ENCODE measurements at regions not wholly inside any gene's neighbourhood (a gene's known extent, or its start where the extent isn't known, plus 50 kb on each side); places are given as distances from the start of the nearest gene placed in this dataset.

- Histone ChIP-seq H2AFZ (ENCODE audit: low read length) (no peak overlapping the region), H3K27ac (ENCODE audit: low read length) (no peak overlapping the region), H3F3A (ENCODE audit: insufficient read depth, low read length) (no peaks in the 10 kb centered on the region), H4K20me1 (ENCODE audit: insufficient read depth, low read length) (no peaks in the 10 kb centered on the region), H3K4me1 (ENCODE audit: low read length) (no peaks in the 10 kb centered on the region), H3K9ac (ENCODE audit: low read length) (no peak overlapping the region), H3K27me3 (replicated peaks; ENCODE audit: insufficient read depth, low read length) (no peaks in the 10 kb centered on the region), H3K9me3 (replicated peaks; ENCODE audit: insufficient read depth, low read length) (no peaks in the 10 kb centered on the region), H3K4me3 (ENCODE audit: low read length) (no peak overlapping the region), H3K4me2 (ENCODE audit: low read depth, low read length) (no peak overlapping the region), H3K79me2 (ENCODE audit: low read length) (no peaks in the 10 kb centered on the region), H3K9me2 (replicated peaks; ENCODE audit: insufficient read depth, low read length) (no peaks in the 10 kb centered on the region), H3K36me3 (replicated peaks; ENCODE audit: insufficient read depth, low read length) (no peaks in the 10 kb centered on the region)
- no peak for DNase-seq
- TF ChIP-seq, protein P1, sequence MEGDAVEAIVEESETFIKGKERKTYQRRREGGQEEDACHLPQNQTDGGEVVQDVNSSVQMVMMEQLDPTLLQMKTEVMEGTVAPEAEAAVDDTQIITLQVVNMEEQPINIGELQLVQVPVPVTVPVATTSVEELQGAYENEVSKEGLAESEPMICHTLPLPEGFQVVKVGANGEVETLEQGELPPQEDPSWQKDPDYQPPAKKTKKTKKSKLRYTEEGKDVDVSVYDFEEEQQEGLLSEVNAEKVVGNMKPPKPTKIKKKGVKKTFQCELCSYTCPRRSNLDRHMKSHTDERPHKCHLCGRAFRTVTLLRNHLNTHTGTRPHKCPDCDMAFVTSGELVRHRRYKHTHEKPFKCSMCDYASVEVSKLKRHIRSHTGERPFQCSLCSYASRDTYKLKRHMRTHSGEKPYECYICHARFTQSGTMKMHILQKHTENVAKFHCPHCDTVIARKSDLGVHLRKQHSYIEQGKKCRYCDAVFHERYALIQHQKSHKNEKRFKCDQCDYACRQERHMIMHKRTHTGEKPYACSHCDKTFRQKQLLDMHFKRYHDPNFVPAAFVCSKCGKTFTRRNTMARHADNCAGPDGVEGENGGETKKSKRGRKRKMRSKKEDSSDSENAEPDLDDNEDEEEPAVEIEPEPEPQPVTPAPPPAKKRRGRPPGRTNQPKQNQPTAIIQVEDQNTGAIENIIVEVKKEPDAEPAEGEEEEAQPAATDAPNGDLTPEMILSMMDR (IDR thresholded peaks at IDR 0.05; ENCODE audit: low read length), result no peak
- no peak for TF ChIP-seq EZH2phosphoT487 (IDR thresholded peaks at IDR 0.05; ENCODE audit: low read length)
- TF ChIP-seq EZH2 (optimal IDR thresholded peaks at IDR 0.05; ENCODE audit: low read depth, low read length), result no peak
Observed at GRCh38 chr14:66377574-66377973, 108.6 kb upstream of the CCDC196 start.

- no peaks in the 10 kb centered on the region for H4K20me1 ChIP-seq (ENCODE audit: insufficient read depth, low read length)
- H3F3A ChIP-seq (ENCODE audit: insufficient read depth, low read length), result no peaks in the 10 kb centered on the region
- no peak overlapping the region for H3K4me2 ChIP-seq (ENCODE audit: low read depth, low read length)
- H3K4me3 ChIP-seq (ENCODE audit: low read length), result no peak overlapping the region
- H2AFZ ChIP-seq (ENCODE audit: low read length), result no peak overlapping the region
- no peaks in the 10 kb centered on the region for H3K9me3 ChIP-seq (replicated peaks; ENCODE audit: insufficient read depth, low read length)
- no peak overlapping the region for H3K27ac ChIP-seq (ENCODE audit: low read length)
- H3K79me2 ChIP-seq (ENCODE audit: low read length), result no peaks in the 10 kb centered on the region
- no peak overlapping the region for H3K9ac ChIP-seq (ENCODE audit: low read length)
- no peaks in the 10 kb centered on the region for H3K27me3 ChIP-seq (replicated peaks; ENCODE audit: insufficient read depth, low read length)
- H3K4me1 ChIP-seq (ENCODE audit: low read length), result no peaks in the 10 kb centered on the region
- TF ChIP-seq EZH2 (optimal IDR thresholded peaks at IDR 0.05; ENCODE audit: low read depth, low read length), result no peak
- TF ChIP-seq, protein P1 (IDR thresholded peaks at IDR 0.05; ENCODE audit: low read length), result no peak
- TF ChIP-seq EZH2phosphoT487 (IDR thresholded peaks at IDR 0.05; ENCODE audit: low read length), result no peak
- no peaks in the 10 kb centered on the region for H3K36me3 ChIP-seq (replicated peaks; ENCODE audit: insufficient read depth, low read length)
- no peaks in the 10 kb centered on the region for H3K9me2 ChIP-seq (replicated peaks; ENCODE audit: insufficient read depth, low read length)
- no peak for DNase-seq
Observed at GRCh38 chr14:66378712-66379505, 107.3 kb upstream of the CCDC196 start.

DNA sequence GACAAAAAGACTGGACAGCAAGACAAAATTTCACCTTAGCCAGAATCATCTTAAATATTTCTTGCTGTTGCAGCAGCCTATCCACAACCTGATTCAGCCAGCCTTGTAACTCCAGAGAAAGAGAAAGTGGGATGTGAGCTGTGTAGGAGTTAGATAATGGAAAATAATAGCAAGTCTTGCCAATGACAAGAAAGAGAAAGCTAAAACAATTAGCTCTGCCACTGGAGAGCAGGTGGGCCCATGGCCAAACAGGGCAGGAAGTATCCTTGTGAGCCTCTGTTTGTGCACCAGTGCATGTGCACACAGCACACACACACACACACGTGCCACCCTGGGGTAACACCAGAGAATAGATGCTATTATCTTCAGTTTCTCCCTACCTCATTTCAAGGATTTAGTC is 106.0 kb upstream of the CCDC196 start:
- Histone ChIP-seq H2AFZ (ENCODE audit: low read length) (no peak overlapping the region), H3K79me2 (ENCODE audit: low read length) (no peaks in the 10 kb centered on the region), H3K9me2 (replicated peaks; ENCODE audit: insufficient read depth, low read length) (no peaks in the 10 kb centered on the region), H3K27me3 (replicated peaks; ENCODE audit: insufficient read depth, low read length) (no peaks in the 10 kb centered on the region), H3F3A (ENCODE audit: insufficient read depth, low read length) (no peaks in the 10 kb centered on the region), H3K9ac (ENCODE audit: low read length) (no peak overlapping the region), H4K20me1 (ENCODE audit: insufficient read depth, low read length) (no peaks in the 10 kb centered on the region), H3K27ac (ENCODE audit: low read length) (no peak overlapping the region), H3K9me3 (replicated peaks; ENCODE audit: insufficient read depth, low read length) (no peaks in the 10 kb centered on the region), H3K36me3 (replicated peaks; ENCODE audit: insufficient read depth, low read length) (no peaks in the 10 kb centered on the region), H3K4me2 (ENCODE audit: low read depth, low read length) (no peak overlapping the region), H3K4me3 (ENCODE audit: low read length) (no peak overlapping the region), H3K4me1 (ENCODE audit: low read length) (no peaks in the 10 kb centered on the region)
- TF ChIP-seq, protein P1 (IDR thresholded peaks at IDR 0.05; ENCODE audit: low read length), result no peak
- TF ChIP-seq EZH2phosphoT487 (IDR thresholded peaks at IDR 0.05; ENCODE audit: low read length) (no peak), EZH2 (optimal IDR thresholded peaks at IDR 0.05; ENCODE audit: low read depth, low read length) (no peak)
- DNase-seq, result no peak
